ENCODE measurements at regions not wholly inside any gene's neighbourhood (a gene's known extent, or its start where the extent isn't known, plus 50 kb on each side); places are given as distances from the start of the nearest gene placed in this dataset.

DNA sequence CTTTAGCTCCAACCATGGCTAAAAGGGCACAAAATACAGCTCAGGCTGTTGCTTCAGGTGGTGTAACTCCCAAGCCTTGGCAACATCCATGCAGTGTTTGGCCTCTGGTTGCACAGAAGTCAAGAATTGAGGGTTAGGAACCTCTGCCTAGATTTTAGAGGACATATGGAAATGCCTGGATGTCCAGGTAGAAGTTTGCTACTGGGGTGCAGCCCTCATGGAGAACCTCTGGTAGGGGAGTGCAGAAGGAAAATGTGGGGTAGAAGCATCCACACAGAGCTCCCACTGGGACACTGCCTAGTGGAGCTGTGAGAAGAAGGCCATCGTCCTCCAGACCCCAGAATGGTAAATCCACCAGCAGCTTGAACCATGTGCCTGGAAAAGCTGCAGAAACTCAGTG lies 1453.8 kb upstream of the EYS start:
- H3K4me3 ChIP-seq (ENCODE audit: low read depth, low read length): no peak overlapping the region
- no peak for DNase-seq (ENCODE audit: low read depth, low spot score)
- in situ Hi-C loops (cut with HindIII; ENCODE audit: low sequenced_read_pairs): no loop called here
- TF ChIP-seq CTCF (IDR thresholded peaks at IDR 0.05; ENCODE audit: low read depth, low read length): no peak

DNA sequence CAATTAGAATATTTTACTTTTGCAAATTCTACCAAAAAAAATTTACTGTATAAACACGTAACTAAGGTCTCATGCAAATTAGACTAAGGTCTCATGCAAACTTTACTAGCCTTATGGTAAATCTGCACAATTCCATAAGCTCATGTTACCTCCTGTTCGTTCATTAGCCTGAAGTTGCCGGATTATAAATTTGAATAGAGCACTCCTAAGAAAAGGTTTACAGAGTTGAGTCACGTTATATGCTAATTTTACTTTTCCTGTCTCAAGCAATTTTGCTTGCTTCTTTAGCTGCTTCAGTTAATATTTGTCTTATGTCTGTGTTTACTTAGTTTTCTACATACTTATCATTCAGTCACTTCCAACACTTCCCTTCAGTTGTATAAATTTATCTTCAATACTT lies 1434.0 kb upstream of the EYS start:
- DNase-seq (ENCODE audit: low read depth, low spot score): no peak
- TF ChIP-seq CTCF (IDR thresholded peaks at IDR 0.05; ENCODE audit: low read depth, low read length): no peak
- no peak overlapping the region for H3K4me3 ChIP-seq (ENCODE audit: low read depth, low read length)
- in situ Hi-C loops (cut with HindIII; ENCODE audit: low sequenced_read_pairs): no loop called here

GRCh38 chr6:67133973-67134372 lies 1426.9 kb upstream of the EYS start:
- TF ChIP-seq CTCF (IDR thresholded peaks at IDR 0.05; ENCODE audit: low read depth, low read length): no peak
- in situ Hi-C loops (cut with HindIII; ENCODE audit: low sequenced_read_pairs): no loop called here
- DNase-seq (ENCODE audit: low read depth, low spot score): no peak
- H3K4me3 ChIP-seq (ENCODE audit: low read depth, low read length): no peak overlapping the region

DNA sequence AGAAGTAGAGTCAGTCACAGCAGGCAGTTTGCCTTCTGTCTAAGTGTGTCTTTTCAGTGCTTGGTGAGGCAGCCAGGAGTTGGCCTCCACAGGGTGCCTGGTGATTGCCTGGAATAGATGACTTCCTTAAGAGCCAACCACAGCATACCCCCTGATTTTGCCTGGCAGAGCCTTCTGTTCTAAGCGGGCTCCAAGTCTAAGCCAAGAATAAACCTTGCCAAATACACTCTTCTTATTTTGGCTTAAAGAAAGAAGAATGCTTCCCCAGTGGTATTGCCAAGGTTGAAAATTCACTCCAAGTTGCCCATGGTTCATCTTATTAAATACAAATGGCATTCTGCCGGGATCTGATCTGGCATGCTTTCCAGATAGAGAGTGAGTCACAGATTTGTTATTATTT lies 1424.8 kb upstream of the EYS start:
- DNase-seq (ENCODE audit: low read depth, low spot score): peak; percentile 74
- in situ Hi-C loops (cut with HindIII; ENCODE audit: low sequenced_read_pairs): no loop called here
- TF ChIP-seq CTCF (IDR thresholded peaks at IDR 0.05; ENCODE audit: low read depth, low read length): no peak
- no peak overlapping the region for H3K4me3 ChIP-seq (ENCODE audit: low read depth, low read length)

DNA sequence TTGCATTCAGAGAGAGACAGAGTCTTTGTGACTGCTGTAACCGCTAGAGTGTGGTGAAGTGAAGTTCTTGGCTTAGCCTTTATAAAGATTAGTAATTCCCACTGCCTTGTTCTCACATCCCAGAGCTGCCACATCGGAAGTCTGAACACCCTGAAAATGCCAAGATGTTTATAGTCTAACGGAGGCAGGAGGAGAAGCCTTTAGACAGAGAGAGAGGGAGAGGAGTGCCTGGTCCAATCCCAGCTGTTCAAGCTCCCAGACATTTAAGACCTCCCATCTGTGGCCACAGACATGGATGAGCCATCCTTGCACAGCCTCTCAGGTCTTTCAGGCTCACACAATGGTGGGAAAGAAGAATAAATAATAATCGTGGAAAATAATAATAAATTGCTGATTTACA lies 1422.8 kb upstream of the EYS start:
- H3K4me3 ChIP-seq (ENCODE audit: low read depth, low read length): no peak overlapping the region
- peak; percentile 22 for DNase-seq (ENCODE audit: low read depth, low spot score)
- in situ Hi-C loops (cut with HindIII; ENCODE audit: low sequenced_read_pairs): no loop called here
- TF ChIP-seq CTCF (IDR thresholded peaks at IDR 0.05; ENCODE audit: low read depth, low read length): no peak

- no peak for TF ChIP-seq CTCF (IDR thresholded peaks at IDR 0.05; ENCODE audit: low read depth, low read length)
- in situ Hi-C loops (cut with HindIII; ENCODE audit: low sequenced_read_pairs): no loop called here
- DNase-seq (ENCODE audit: low read depth, low spot score): no peak
- H3K4me3 ChIP-seq (ENCODE audit: low read depth, low read length): no peak overlapping the region
Observed at GRCh38 chr6:67127041-67127440, 1420.0 kb upstream of the EYS start.

DNA sequence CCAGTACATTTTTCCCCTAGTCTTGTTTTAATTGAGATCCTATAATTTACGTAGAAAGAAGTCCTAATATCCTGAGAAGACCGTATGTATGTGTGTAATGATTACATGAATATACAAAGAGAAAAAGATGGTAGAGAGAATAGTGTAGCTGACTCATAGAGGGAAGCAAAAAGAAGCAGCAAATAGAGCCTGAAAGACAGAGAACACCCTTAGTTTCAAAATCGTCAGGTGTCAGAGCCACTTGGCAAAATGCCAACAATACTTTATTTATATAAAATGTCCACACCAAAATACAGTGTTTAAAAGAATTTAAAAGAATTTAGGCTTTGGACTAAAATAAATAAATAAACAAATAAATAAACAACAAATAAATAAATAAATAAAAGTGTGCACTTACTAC lies 1414.1 kb upstream of the EYS start:
- no peak for DNase-seq (ENCODE audit: low read depth, low spot score)
- in situ Hi-C loops (cut with HindIII; ENCODE audit: low sequenced_read_pairs): no loop called here
- no peak overlapping the region for H3K4me3 ChIP-seq (ENCODE audit: low read depth, low read length)
- no peak for TF ChIP-seq CTCF (IDR thresholded peaks at IDR 0.05; ENCODE audit: low read depth, low read length)

Data from astrocyte of the spinal cord (primary cell).